HEK293 (cell line): ENCODE measurements at regions not wholly inside any gene's neighbourhood (a gene's known extent, or its start where the extent isn't known, plus 50 kb on each side); places are given as distances from the start of the nearest gene placed in this dataset.

Experiments used
- PRDM1 ChIP-seq: fragments of 450-650 bp; formaldehyde crosslinking; IDR thresholded peaks from 2 replicates; pipeline ENCODE4; 2016; ENCODE audit warnings: missing biosample characterization, missing genetic modification characterization
- SETDB1 ChIP-seq: IDR thresholded peaks from one replicate; pipeline ENCODE4 v1.6.1; 2017; ENCODE audit warnings: mild to moderate bottlenecking, low read length, moderate library complexity, mixed read lengths; ENCODE audit not compliant: insufficient read length
- ZBTB8A ChIP-seq: fragments of 450-650 bp; formaldehyde crosslinking; IDR thresholded peaks from 2 replicates; pipeline ENCODE4 v1.5.1; 2016; ENCODE audit warnings: missing biosample characterization, missing genetic modification characterization
- ZNF274 ChIP-seq, 2 experiments: fragments of 200-500 bp in 1 of 2; fragments of 450-650 bp in 1 of 2; sonication (Bioruptor generic) in 1 of 2; formaldehyde crosslinking in 1 of 2; IDR thresholded peaks; 2 replicates each; pipeline versions ENCODE4 v1.5.1 to v1.6.1; 2014 to 2016; ENCODE audit warnings: borderline replicate concordance in 1 of 2, inconsistent platforms in 1 of 2, low read length in 1 of 2, missing biosample characterization in 1 of 2, missing genetic modification characterization in 1 of 2
- ZNF416 ChIP-seq: fragments of 450-650 bp; formaldehyde crosslinking; IDR thresholded peaks from 2 replicates; pipeline ENCODE4 v1.5.1; 2016; ENCODE audit warnings: missing biosample characterization, missing genetic modification characterization
- ZNF610 ChIP-seq: fragments of 450-650 bp; formaldehyde crosslinking; IDR thresholded peaks from 2 replicates; pipeline ENCODE4 v1.5.1; 2016; ENCODE audit warnings: missing biosample characterization, missing genetic modification characterization, borderline replicate concordance
- ZNF704 ChIP-seq: fragments of 450-650 bp; formaldehyde crosslinking; IDR thresholded peaks from 2 replicates; pipeline ENCODE4 v1.5.1; 2016; ENCODE audit warnings: missing biosample characterization, missing genetic modification characterization
- ZNF777 ChIP-seq: fragments of 450-650 bp; formaldehyde crosslinking; IDR thresholded peaks from 2 replicates; pipeline ENCODE4 v1.5.1; 2017; ENCODE audit warnings: missing biosample characterization, missing genetic modification characterization, borderline replicate concordance
- ZNF830 ChIP-seq: fragments of 450-650 bp; IDR thresholded peaks from 2 replicates; pipeline ENCODE4 v1.5.0; 2018; ENCODE audit warnings: missing biosample characterization, missing genetic modification characterization, low read depth, mild to moderate bottlenecking, moderate library complexity
- TF ChIP-seq, protein P1 (sequence below): fragments of 450-650 bp; formaldehyde crosslinking; IDR thresholded peaks from 2 replicates; pipeline ENCODE4 v1.5.1; 2016; ENCODE audit warnings: missing biosample characterization, missing genetic modification characterization
- TF ChIP-seq, protein P2 (sequence below): fragments of 450-650 bp; formaldehyde crosslinking; IDR thresholded peaks from 2 replicates; pipeline ENCODE4 v1.5.1; 2016; ENCODE audit warnings: missing biosample characterization, missing genetic modification characterization
- TF ChIP-seq, protein P3 (sequence below): fragments of 450-650 bp; formaldehyde crosslinking; IDR thresholded peaks from 2 replicates; pipeline ENCODE4 v1.5.1; 2016; ENCODE audit warnings: missing biosample characterization, missing genetic modification characterization

DNA sequence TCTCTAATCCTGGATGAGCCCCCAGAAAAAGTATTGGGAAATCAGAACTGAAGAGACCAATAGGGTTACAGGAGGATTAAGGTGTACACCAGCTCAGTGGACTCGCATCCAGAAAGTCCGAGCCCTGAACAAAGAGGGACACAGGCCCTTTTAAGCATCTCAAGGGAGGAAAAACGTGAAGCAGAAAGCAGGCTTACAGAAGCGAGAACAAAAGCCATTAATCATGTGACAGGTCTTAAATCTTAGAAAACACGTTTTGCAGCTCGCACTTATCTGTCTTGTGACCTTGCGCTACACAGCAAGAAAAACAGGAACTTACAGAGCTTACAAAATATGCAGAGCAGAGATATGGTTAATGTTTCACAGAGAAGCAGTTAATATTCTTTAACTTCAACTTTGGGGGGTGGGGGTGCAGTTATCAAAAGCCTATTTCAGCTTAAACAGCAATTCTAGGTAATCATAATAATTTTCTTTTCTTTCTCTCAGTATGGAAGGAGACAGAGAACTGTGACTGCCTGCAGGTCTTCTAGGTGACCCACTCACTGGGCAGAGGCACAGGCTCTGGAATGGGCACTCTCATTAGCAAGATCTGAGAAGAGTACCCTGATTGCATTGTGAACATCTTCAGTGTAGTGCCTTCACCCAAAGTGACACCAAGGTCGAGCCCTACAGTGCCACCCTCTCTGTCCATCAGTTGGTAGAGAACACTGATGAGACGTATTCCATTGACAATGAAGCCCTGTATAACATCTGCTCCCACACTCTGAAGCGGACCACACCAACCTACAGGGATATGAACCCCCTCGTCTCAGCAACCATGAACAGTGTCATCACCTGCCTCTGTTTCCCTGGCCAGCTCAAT lies 65.0 kb upstream of the MOCS1 start:
- no peak for TF ChIP-seq ZNF704 (tag by site-specific recombination)
- TF ChIP-seq ZNF830 (tag by site-specific recombination): no peak
- TF ChIP-seq ZNF416 (tag by site-specific recombination): no peak
- TF ChIP-seq, protein P1, sequence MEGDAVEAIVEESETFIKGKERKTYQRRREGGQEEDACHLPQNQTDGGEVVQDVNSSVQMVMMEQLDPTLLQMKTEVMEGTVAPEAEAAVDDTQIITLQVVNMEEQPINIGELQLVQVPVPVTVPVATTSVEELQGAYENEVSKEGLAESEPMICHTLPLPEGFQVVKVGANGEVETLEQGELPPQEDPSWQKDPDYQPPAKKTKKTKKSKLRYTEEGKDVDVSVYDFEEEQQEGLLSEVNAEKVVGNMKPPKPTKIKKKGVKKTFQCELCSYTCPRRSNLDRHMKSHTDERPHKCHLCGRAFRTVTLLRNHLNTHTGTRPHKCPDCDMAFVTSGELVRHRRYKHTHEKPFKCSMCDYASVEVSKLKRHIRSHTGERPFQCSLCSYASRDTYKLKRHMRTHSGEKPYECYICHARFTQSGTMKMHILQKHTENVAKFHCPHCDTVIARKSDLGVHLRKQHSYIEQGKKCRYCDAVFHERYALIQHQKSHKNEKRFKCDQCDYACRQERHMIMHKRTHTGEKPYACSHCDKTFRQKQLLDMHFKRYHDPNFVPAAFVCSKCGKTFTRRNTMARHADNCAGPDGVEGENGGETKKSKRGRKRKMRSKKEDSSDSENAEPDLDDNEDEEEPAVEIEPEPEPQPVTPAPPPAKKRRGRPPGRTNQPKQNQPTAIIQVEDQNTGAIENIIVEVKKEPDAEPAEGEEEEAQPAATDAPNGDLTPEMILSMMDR (tag by site-specific recombination): no peak
- TF ChIP-seq ZNF274 (IDR thresholded peaks at IDR 0.05; ENCODE audit: low read length): no peak
- TF ChIP-seq ZNF274 (tag by site-specific recombination; IDR thresholded peaks at IDR 0.05; ENCODE audit: borderline replicate concordance): no peak
- no peak for TF ChIP-seq ZBTB8A (tag by site-specific recombination)
- no peak for TF ChIP-seq PRDM1 (tag by site-specific recombination)
- TF ChIP-seq, protein P2, sequence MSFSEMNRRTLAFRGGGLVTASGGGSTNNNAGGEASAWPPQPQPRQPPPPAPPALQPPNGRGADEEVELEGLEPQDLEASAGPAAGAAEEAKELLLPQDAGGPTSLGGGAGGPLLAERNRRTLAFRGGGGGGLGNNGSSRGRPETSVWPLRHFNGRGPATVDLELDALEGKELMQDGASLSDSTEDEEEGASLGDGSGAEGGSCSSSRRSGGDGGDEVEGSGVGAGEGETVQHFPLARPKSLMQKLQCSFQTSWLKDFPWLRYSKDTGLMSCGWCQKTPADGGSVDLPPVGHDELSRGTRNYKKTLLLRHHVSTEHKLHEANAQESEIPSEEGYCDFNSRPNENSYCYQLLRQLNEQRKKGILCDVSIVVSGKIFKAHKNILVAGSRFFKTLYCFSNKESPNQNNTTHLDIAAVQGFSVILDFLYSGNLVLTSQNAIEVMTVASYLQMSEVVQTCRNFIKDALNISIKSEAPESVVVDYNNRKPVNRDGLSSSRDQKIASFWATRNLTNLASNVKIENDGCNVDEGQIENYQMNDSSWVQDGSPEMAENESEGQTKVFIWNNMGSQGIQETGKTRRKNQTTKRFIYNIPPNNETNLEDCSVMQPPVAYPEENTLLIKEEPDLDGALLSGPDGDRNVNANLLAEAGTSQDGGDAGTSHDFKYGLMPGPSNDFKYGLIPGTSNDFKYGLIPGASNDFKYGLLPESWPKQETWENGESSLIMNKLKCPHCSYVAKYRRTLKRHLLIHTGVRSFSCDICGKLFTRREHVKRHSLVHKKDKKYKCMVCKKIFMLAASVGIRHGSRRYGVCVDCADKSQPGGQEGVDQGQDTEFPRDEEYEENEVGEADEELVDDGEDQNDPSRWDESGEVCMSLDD (tag by site-specific recombination): no peak
- peak; percentile 67 for TF ChIP-seq SETDB1
- no peak for TF ChIP-seq ZNF777 (tag by site-specific recombination)
- TF ChIP-seq, protein P3, sequence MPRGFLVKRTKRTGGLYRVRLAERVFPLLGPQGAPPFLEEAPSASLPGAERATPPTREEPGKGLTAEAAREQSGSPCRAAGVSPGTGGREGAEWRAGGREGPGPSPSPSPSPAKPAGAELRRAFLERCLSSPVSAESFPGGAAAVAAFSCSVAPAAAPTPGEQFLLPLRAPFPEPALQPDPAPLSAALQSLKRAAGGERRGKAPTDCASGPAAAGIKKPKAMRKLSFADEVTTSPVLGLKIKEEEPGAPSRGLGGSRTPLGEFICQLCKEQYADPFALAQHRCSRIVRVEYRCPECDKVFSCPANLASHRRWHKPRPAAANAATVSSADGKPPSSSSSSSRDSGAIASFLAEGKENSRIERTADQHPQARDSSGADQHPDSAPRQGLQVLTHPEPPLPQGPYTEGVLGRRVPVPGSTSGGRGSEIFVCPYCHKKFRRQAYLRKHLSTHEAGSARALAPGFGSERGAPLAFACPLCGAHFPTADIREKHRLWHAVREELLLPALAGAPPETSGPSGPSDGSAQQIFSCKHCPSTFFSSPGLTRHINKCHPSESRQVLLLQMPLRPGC (tag by site-specific recombination): no peak
- no peak for TF ChIP-seq ZNF610 (tag by site-specific recombination)
